HCEC 1CT (cell line): ENCODE measurements at regions not wholly inside any gene's neighbourhood (a gene's known extent, or its start where the extent isn't known, plus 50 kb on each side); places are given as distances from the start of the nearest gene placed in this dataset.
A peak's percentile ranks its signal among the peaks of the same experiment; 100 is the strongest.
"Not testable (repeated sequence)": the region's sequence is repeated elsewhere in the genome, so short reads cannot be mapped to it uniquely, and the experiment has no call there.

Experiments used
- DNase-seq: peaks from one replicate; pipeline ENCODE4 v3.0.0-alpha.2; 2017

DNA sequence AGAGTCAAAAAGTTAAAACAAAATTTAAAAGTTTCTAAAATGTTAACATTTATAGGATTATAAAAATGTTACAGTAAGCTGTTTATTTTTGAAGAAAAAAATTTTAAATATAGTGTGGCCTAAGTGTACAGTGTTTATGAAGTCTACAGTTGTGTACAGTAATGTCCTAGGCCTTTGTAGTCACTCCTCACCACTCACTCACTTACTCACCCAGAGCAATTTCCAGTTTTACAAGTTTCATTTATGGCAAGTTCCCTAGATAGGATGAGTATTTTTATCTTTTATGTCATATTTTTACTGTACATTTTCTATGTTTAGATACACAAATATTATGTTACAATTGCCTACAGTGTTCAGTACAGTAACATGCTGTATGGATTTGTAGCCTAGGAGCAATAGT lies 419.9 kb downstream of the ARL4A start:
- DNase-seq: no peak

DNA sequence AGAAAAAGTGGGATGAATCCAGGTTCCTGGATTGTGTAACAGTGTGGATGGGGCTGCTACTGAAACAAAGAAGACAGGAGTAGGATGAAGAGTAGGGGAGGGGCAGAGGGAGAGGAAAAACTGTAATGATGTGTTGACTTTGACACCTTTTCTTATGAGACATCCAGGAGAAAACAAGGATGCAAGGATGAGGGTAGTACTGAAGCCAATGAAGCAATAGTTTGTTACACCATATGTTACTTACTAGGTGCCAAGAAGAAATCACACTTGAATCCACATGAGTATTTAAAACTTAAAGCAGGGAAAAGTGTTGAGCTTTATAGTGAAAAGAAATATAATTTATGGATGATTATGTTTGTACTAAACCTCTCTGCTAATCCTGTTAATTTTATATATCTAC lies 420.6 kb downstream of the ARL4A start:
- DNase-seq: no peak

GRCh38 chr7:13109201-13109600 lies 421.8 kb downstream of the ARL4A start:
- DNase-seq: no peak

DNA sequence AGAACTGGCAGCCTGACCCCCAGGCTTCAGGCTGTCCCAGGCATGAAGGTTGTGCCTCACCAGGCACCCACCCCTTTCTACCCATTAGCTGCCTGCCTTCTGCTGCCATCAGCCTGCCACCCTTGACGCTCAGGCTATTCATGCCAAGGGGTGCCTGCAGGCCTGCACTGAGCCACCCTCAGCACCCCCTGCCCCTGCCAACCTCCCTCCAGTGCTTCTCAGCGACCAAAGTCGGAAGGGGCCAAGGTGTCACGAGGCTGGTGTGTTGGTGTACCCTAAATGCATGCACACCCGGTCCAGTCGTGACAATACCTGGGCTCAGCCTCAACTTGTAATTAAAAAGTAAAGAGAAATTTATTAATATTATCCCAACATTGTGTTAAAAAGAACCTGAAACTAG lies 422.7 kb downstream of the ARL4A start:
- no peak for DNase-seq

- peak; percentile 63 for DNase-seq
Measured at GRCh38 chr7:13111230-13111629, 423.8 kb downstream of the ARL4A start.

GRCh38 chr7:13114240-13114639 lies 426.8 kb downstream of the ARL4A start:
- DNase-seq: not testable (repeated sequence)

GRCh38 chr7:13115157-13115772 lies 427.8 kb downstream of the ARL4A start:
- DNase-seq: peak; percentile 28

GRCh38 chr7:13115855-13116254 lies 428.4 kb downstream of the ARL4A start:
- DNase-seq: no peak

DNA sequence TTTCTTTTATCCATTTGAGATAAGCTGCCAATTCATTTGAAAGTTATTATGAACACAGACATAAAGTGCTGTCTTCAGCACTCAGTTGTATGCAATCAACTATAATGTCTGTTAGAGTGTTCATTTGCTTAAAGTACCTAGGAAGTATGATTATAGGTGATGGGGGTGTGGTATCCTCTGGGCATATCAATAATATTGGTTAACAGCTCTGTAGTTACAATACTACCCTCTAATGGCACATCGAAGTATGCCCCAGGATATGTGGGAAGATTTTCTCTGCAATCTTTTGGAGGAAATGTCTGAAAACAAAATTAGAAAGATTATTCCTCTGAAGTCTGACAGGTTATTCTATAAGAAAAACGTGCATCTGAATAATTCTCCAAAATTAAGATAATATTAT lies 429.7 kb downstream of the ARL4A start:
- DNase-seq: peak; percentile 18

DNA sequence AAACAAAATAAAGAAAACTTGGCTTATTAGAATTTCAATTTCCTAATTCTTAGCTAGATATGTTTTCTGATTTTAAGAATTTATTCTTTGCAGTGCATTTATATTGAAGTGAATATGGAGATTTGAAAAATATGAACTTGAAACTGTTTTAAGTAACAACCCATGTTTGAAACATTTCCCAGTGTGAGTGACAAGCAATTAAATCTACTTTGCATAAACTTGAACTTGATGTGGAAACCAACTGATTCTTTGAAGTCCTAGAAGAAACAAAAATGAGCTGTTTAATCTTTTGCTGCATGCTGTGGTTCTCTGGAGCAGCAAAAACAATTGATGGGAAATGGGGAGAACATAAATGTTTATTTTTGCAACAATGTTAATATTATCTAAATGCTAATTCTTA lies 430.2 kb downstream of the ARL4A start:
- no peak for DNase-seq

DNA sequence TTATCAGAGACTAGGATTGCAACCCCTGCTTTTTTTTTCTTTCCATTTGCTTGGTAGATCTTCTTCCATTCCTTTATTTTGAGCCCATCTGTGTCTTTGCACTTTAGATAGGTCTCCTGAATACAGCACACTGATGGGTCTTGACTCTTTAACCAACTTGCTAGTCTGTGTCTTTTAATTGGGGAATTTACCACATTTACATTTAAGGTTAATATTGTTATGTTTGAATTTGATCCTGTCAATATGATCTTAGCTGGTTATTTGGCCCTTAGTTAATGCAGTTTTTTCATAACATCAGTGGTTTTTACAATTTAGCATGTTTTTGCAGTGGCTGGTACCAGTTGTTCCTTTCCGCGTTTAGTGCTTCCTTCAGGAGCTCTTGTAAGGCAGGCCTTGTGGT lies 437.2 kb downstream of the ARL4A start:
- not testable (repeated sequence) for DNase-seq

GRCh38 chr7:13126347-13126746 lies 438.9 kb downstream of the ARL4A start:
- no peak for DNase-seq

DNA sequence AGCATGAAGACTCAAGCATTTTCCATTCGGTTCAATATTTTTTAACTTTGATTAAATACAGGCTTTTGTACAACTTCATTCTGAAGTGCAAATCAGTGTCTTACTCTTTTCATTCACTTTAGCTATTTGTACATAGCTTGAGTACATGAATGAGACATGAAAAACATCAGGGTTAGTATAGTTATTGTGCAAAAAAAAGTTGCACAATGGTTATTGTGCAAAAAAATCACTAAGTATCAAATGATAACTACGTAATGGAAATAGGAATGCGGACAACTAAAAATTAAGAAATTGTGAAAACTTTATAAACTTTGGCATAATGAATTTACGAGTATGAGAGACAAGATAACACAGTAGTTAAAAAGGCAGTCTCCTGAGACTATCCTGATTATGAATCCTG lies 442.9 kb downstream of the ARL4A start:
- no peak for DNase-seq

- not testable (repeated sequence) for DNase-seq
Measured at GRCh38 chr7:13130906-13131305, 443.5 kb downstream of the ARL4A start.

DNA sequence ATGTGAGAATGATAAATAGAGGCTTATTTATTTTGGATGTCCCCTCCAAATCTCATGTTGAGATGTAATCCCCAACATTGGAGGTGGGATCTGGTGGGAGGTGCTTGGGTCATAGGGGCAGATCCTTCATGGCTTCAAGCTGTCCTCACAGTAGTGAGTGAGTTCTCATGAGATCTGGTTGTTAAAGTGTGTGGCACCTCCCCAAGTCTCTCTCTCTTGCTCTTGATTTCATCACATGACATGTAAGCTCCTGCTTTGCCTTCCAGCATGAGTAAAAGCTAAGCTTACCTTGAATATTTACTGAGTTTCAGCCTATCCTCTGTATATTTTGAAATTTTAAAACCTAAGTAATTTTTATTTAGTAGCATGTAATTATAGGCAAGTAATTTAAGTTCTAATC lies 444.9 kb downstream of the ARL4A start:
- DNase-seq: no peak

- not testable (repeated sequence) for DNase-seq
Measured at GRCh38 chr7:13136345-13136744, 448.9 kb downstream of the ARL4A start.

GRCh38 chr7:13139436-13139835 lies 452.0 kb downstream of the ARL4A start:
- no peak for DNase-seq

DNA sequence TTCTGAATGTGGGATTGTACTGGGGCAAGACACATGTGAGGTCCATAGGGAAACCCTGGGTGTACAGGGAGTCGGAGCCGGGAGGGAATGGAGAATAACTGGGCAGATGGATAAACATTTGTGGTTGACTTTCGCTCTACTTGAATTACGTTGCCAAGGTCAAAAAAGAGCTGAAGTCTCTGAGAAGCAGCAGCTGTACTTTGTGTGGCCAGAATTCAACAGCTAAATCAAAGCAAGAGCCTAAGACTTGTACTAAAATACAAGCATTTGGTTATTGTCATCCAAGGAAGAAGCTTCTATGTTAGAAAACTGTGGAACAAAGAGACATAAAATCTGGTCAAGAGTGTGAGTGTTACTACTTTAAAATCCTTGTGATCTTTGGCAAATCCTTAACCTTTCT lies 457.2 kb downstream of the ARL4A start:
- DNase-seq: peak; percentile 63

DNA sequence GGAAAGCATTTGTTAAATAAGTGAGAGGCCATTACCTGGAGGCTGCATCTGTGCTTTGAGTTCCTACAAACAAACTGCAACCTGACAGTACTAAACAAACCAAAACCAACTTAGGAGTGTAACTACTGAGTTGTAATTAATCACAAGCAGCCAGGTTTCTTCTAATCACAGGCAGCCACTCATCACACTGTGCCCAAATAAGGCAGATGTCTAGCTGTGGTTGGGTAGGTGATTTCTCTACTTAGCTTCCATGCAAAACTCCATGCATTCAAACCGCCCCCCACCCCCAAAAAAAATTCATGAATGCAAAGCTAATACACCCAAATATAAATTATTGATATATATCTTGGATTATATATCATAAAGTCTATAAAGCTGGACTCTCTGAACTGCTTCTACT lies 461.1 kb downstream of the ARL4A start:
- no peak for DNase-seq

- no peak for DNase-seq
Measured at GRCh38 chr7:13151978-13152377, 464.5 kb downstream of the ARL4A start.

DNA sequence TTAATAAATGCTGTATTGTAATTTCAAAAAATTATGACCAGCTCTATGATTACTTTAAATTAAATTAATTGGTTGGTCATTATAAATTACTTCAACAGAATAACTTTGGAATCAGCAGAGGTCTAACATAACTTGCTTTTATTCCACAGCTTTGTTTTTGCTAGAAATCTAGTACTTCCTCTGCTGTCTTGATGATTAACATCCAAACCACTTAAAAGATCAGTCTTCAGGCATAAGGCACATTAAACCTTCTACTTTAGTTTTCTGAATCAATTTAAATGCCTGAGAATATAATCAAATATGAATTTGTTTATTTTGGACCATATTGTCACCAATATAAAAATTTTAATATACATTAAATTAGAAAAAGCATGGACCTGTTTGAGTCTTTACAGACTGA lies 465.3 kb downstream of the ARL4A start:
- no peak for DNase-seq

DNA sequence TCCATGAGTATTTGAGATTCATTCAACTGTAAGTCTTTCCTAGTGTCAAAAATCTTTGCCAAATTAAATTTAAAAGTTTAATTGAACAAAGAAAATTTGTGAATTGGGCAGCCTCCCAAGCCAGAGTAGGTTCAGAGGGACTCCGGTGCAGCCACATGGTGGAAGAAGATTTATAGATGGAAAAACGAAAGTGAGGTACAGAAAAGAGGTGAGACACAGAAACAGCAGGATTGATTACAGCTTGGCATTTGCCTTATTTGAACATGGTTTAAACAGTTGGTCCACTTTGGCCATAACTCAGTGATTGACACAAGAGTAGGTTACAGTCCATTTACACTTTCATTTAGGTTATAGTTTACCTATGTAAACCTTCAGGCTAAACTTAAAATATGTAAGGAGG lies 465.8 kb downstream of the ARL4A start:
- DNase-seq: no peak

GRCh38 chr7:13153742-13154141 lies 466.3 kb downstream of the ARL4A start:
- DNase-seq: no peak

- no peak for DNase-seq
Measured at GRCh38 chr7:13155188-13155587, 467.8 kb downstream of the ARL4A start.

DNA sequence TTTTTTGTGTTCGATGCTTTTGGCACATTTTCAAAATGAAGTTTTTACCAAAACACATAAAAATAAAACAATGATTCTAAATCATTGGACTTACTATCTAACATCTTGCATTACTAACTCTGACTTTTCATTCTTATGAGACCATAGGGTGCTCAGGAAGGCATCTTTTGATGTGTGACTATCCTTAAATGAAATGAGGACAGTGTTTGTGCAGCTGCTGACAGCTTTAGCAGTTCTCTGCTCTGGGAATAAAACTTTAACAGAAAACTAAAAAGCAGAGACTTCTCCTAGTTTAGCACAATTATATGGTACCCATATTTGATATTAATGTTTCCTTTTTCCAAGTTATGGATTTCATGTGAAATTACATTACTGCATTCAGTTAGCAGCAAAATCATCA lies 471.6 kb downstream of the ARL4A start:
- DNase-seq: no peak
